Mammary epithelial cell (primary cell): ENCODE measurements at regions not wholly inside any gene's neighbourhood (a gene's known extent, or its start where the extent isn't known, plus 50 kb on each side); places are given as distances from the start of the nearest gene placed in this dataset.

ENCODE experiments used
- CTCF ChIP-seq, 2 donors: IDR thresholded peaks in 1 of 2; conservative IDR thresholded peaks in 1 of 2; 2 replicates each; pipeline ENCODE4 v1.5.1; 2011 to 2012; ENCODE audit warnings: inconsistent platforms in 2 of 2, low read length in 2 of 2, mild to moderate bottlenecking in 2 of 2, control low read depth in 1 of 2, low read depth in 1 of 2; ENCODE audit not compliant: insufficient read depth in 1 of 2; ENCODE audit errors: extremely low read depth in 1 of 2
- EZH2 ChIP-seq: IDR thresholded peaks from 2 replicates; pipeline ENCODE4 v1.6.1; 2012; ENCODE audit warnings: low read length, inconsistent platforms, borderline replicate concordance

DNA sequence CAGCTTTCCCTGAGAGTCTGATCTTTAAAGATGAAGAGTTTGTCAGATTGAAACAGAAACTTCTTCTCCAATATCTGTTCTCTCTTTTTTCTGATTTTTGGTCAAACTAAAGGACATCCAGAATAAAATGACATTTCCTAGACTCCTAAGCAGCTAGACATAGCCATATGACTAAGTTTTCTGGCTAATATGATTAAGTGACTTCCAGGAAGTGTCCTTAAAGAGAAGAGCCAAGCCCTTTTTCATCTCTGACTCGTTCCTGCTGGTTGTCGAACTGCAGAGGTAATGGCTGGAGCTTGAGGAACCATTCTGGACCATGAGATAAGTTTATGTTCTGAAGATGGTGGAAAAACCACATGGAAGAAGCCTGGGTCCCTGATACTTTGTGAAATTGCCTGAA is 546.0 kb downstream of the BCOR start:
- TF ChIP-seq CTCF (conservative IDR thresholded peaks at IDR 0.05 in 1 of 2, IDR thresholded peaks at IDR 0.05 in 1 of 2; ENCODE audit: extremely low read depth in 1 of 2, insufficient read depth in 1 of 2, low read depth in 1 of 2, low read length in 2 of 2): no peak
- no peak for TF ChIP-seq EZH2
